Breast epithelium (tissue), 4 donors: ENCODE measurements at regions not wholly inside any gene's neighbourhood (a gene's known extent, or its start where the extent isn't known, plus 50 kb on each side); places are given as distances from the start of the nearest gene placed in this dataset.

Experiments
- DNase-seq, 2 donors: peaks; one replicate each; pipeline ENCODE4 v3.0.0-alpha.2; 2019; ENCODE audit warnings: low spot score in 2 of 2
- H3K27ac ChIP-seq, 2 donors: fragments of 200-600 bp; sonication (generic) in 1 of 2; one replicate each; pipeline ENCODE4 v1.5.1; 2016 to 2019; ENCODE audit warnings: mild to moderate bottlenecking in 1 of 2
- H3K27me3 ChIP-seq, 2 donors: fragments of 200-600 bp; sonication (generic) in 1 of 2; one replicate each; pipeline versions ENCODE4 v1.5.1 to v1.6.0; 2017 to 2019; ENCODE audit warnings: control low read depth in 1 of 2, mild to moderate bottlenecking in 1 of 2
- H3K36me3 ChIP-seq: fragments of 200-600 bp; one replicate; pipeline ENCODE4 v1.5.1; 2019
- H3K4me1 ChIP-seq, 2 donors: fragments of 200-600 bp; sonication (generic); one replicate each; pipeline ENCODE4 v1.5.1; 2016 to 2019; ENCODE audit warnings: control low read depth in 1 of 2
- H3K4me3 ChIP-seq, 3 donors: fragments of 200-600 bp; sonication (generic); 1 replicate in 2 of 3; 2 replicates in 1 of 3; pipeline ENCODE4 v1.5.1; 2016 to 2019; ENCODE audit warnings: mild to moderate bottlenecking in 3 of 3, moderate library complexity in 2 of 3
- H3K9me3 ChIP-seq, 2 donors: fragments of 200-600 bp; sonication (generic) in 1 of 2; one replicate each; pipeline ENCODE4 v1.5.1; 2016 to 2019; ENCODE audit warnings: control low read depth in 1 of 2
- POLR2A ChIP-seq: fragments of 450-650 bp; IDR thresholded peaks from one replicate; pipeline ENCODE4 v1.6.1; 2016; ENCODE audit warnings: antibody characterized with exemption, mild to moderate bottlenecking, moderate library complexity
- POLR2AphosphoS5 ChIP-seq, 3 donors: sonication (generic); formaldehyde crosslinking; IDR thresholded peaks; one replicate each; pipeline ENCODE4 v1.6.1; 2017; ENCODE audit warnings: antibody characterized with exemption in 3 of 3
- intact Hi-C: fragments of 100-400 bp; cut with DNase I; formaldehyde crosslinking; loops from one replicate; pipeline ENCODE4 v1.15.1; 2023; ENCODE audit warnings: low total_unique reads
- TF ChIP-seq, protein P1 (sequence below), 3 donors: fragments of 450-650 bp; IDR thresholded peaks; one replicate each; pipeline ENCODE4 v1.5.1; 2016 to 2017; ENCODE audit warnings: antibody characterized with exemption in 3 of 3, mild to moderate bottlenecking in 3 of 3, moderate library complexity in 3 of 3

DNA sequence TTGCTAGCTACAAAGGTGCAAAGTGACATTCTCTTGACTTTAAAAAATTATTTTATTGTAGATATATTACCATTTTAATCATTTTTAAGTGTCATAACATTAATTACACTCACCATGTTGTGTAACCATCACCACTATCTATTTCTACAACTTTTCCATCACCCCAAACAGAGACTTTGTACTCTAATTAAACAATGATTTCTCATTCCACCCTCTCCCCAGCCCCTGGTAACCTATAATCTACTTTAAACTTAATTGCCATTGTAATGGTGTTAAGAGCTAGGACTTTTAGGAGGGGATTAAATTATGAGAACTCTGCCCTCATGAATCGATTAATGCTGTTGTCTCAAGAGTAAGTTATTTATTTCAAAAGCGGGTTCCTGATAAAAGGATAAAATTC, 352.9 kb upstream of the SEL1L start:
- TF ChIP-seq, protein P1, sequence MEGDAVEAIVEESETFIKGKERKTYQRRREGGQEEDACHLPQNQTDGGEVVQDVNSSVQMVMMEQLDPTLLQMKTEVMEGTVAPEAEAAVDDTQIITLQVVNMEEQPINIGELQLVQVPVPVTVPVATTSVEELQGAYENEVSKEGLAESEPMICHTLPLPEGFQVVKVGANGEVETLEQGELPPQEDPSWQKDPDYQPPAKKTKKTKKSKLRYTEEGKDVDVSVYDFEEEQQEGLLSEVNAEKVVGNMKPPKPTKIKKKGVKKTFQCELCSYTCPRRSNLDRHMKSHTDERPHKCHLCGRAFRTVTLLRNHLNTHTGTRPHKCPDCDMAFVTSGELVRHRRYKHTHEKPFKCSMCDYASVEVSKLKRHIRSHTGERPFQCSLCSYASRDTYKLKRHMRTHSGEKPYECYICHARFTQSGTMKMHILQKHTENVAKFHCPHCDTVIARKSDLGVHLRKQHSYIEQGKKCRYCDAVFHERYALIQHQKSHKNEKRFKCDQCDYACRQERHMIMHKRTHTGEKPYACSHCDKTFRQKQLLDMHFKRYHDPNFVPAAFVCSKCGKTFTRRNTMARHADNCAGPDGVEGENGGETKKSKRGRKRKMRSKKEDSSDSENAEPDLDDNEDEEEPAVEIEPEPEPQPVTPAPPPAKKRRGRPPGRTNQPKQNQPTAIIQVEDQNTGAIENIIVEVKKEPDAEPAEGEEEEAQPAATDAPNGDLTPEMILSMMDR (IDR thresholded peaks at IDR 0.05), result no peak
- no peak for TF ChIP-seq POLR2AphosphoS5 (IDR thresholded peaks at IDR 0.05)
- TF ChIP-seq POLR2A, result no peak
- Histone ChIP-seq H3K36me3 (no peaks in the 10 kb centered on the region), H3K9me3 (no peaks in the 10 kb centered on the region), H3K4me3 (no peak overlapping the region), H3K27me3 (no peaks in the 10 kb centered on the region), H3K4me1 (peaks cover 0 to 4% of the 10 kb centered on the region in 2 donors), H3K27ac (no peak overlapping the region)
- DNase-seq, result no peak
- intact Hi-C loops, result no loop called here

DNA sequence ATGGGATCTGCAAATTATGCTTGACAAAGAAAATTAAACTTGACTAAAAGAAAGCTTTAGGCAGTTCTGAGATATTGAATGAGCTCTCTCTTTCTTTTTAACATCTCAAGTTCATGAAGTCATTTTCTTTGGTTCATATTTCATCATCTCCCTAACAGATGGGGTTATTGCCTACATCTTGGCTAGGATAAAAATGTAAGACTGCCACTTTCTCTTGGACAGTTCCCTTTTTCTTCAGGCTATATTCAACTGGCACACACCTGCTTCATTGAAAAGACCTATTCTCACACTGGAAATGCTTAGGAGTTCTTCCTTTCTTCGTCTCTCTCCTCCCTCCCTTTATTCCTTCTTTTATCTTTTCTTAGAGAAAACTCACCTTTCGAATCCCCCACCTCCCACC, 355.9 kb upstream of the SEL1L start:
- H3K36me3 ChIP-seq, result no peaks in the 10 kb centered on the region
- intact Hi-C loops, result no loop called here
- H3K4me1 ChIP-seq, result peaks cover 0 to 4% of the 10 kb centered on the region in 2 donors
- H3K4me3 ChIP-seq, result no peak overlapping the region
- H3K9me3 ChIP-seq, result no peaks in the 10 kb centered on the region
- TF ChIP-seq POLR2AphosphoS5 (IDR thresholded peaks at IDR 0.05) (no peak), POLR2A (no peak)
- TF ChIP-seq, protein P1 (IDR thresholded peaks at IDR 0.05), result no peak
- no peak for DNase-seq
- no peak overlapping the region for H3K27ac ChIP-seq
- H3K27me3 ChIP-seq, result no peaks in the 10 kb centered on the region

DNA sequence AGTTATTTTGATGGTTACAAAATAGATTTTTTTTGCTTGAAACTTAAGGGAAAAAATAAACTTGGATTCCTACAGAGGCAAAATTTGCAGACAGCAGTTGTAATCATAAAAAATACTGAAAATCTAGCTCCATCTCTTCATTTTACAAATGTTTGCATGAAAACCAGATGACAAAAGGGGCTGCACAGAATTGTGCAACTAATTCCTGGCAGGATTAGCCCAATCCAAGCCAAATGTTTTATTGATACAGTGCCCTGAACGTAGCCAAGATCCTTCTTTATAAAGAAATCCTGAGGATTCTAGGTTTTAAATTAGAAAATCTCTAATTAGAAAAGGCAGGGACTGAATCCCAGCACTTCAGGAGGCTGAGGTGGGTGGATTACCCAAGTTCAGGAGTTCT, 356.4 kb upstream of the SEL1L start:
- Histone ChIP-seq H3K27ac (no peak overlapping the region), H3K4me3 (no peak overlapping the region), H3K36me3 (no peaks in the 10 kb centered on the region), H3K9me3 (no peaks in the 10 kb centered on the region), H3K27me3 (no peaks in the 10 kb centered on the region), H3K4me1 (peaks cover 0 to 4% of the 10 kb centered on the region in 2 donors)
- no peak for DNase-seq
- TF ChIP-seq POLR2AphosphoS5 (IDR thresholded peaks at IDR 0.05) (no peak), POLR2A (no peak)
- TF ChIP-seq, protein P1 (IDR thresholded peaks at IDR 0.05), result no peak
- intact Hi-C loops, result loop anchor here (5.0 kb wide), 1 partner anchor 1642 kb away; no protein-coding TSS in a partner anchor

- Histone ChIP-seq H3K36me3 (no peaks in the 10 kb centered on the region), H3K9me3 (peaks cover 3 to 31% of the 10 kb centered on the region in 2 donors), H3K27me3 (no peaks in the 10 kb centered on the region), H3K27ac (no peak overlapping the region), H3K4me1 (no peaks in the 10 kb centered on the region), H3K4me3 (no peak overlapping the region)
- intact Hi-C loops, result no loop called here
- no peak for DNase-seq
- TF ChIP-seq POLR2A (no peak), POLR2AphosphoS5 (IDR thresholded peaks at IDR 0.05) (no peak)
- TF ChIP-seq, protein P1 (IDR thresholded peaks at IDR 0.05), result no peak
These were observed 369.8 kb upstream of the SEL1L start for GRCh38 chr14:81903477-81903876.

- TF ChIP-seq POLR2AphosphoS5 (IDR thresholded peaks at IDR 0.05) (no peak), POLR2A (no peak)
- TF ChIP-seq, protein P1 (IDR thresholded peaks at IDR 0.05), result no peak
- no peaks in the 10 kb centered on the region for H3K9me3 ChIP-seq
- no peaks in the 10 kb centered on the region for H3K27me3 ChIP-seq
- DNase-seq, result no peak
- no peak overlapping the region for H3K4me3 ChIP-seq
- H3K27ac ChIP-seq, result no peak overlapping the region
- H3K36me3 ChIP-seq, result no peaks in the 10 kb centered on the region
- intact Hi-C loops, result loop anchor here (10.0 kb wide), 1 partner anchor 388 kb away; no protein-coding TSS in a partner anchor
- H3K4me1 ChIP-seq, result no peaks in the 10 kb centered on the region
These were observed 393.4 kb upstream of the SEL1L start for GRCh38 chr14:81927070-81927469.
